ENCODE measurements at regions not wholly inside any gene's neighbourhood (a gene's known extent, or its start where the extent isn't known, plus 50 kb on each side); places are given as distances from the start of the nearest gene placed in this dataset.
"Not testable (repeated sequence)": the region's sequence is repeated elsewhere in the genome, so short reads cannot be mapped to it uniquely, and the experiment has no call there.

DNA sequence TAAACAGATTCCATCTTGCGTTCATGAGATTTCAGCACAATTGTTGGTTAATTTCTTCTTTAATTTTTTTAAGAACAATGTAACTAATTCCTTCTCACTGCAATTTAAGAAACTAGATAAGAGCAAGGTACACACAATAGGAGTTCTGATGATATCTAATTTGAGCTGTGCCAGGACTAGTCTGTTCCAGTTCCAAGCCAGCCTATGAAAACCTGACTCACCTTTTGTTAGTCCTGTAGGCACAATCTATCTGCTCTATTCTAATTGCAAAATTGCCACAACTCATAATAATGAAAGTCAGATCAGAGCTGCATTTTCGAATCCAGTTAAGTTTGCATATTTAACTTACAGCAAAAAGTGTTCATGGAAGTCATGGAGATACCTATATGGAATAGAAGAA, 494.1 kb upstream of the TUSC1 start:
- no peak for DNase-seq (ENCODE audit: low read depth in 1 of 2, low spot score in 1 of 2)

DNA sequence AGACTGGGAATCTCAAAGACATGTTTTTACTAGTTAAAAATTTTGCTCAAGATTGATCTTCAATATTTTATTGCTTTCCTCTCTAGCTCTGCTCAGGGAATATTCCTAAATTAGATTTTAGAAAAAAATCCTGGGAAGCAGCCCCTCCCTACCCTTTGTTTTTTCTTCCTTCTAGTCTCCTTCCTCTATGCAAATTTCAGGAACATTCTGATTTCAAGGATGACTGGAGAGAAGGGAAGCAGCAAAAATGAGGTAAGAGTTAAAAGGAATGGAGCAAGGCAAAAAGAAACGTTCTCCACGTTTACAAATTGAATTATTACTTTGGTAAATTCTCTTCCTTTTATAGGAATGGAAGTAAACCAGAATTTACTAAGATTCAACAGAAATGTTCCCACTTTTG, 493.4 kb upstream of the TUSC1 start:
- no peak for DNase-seq (ENCODE audit: low read depth in 1 of 2, low spot score in 1 of 2)

DNA sequence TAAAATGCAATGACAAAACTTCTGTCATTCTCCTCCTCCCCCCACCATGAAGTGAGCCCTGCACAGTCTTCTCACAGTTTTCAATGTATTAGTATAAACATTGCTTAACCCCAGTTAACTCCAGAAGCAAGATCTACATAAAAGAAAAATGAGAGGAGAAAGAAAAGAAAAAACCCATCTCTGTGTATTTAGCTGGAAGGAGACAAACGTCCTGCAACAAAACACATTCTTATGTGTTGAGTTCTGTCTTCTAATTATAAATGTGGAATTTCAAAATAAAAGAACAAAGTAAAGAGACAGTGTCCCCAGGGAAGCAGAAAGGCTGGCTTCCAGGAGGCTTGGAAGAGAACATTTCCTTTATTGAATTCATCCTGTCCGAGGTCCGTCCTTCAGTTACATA, 491.9 kb upstream of the TUSC1 start:
- DNase-seq (ENCODE audit: low read depth in 1 of 2, low spot score in 1 of 2): no peak

DNA sequence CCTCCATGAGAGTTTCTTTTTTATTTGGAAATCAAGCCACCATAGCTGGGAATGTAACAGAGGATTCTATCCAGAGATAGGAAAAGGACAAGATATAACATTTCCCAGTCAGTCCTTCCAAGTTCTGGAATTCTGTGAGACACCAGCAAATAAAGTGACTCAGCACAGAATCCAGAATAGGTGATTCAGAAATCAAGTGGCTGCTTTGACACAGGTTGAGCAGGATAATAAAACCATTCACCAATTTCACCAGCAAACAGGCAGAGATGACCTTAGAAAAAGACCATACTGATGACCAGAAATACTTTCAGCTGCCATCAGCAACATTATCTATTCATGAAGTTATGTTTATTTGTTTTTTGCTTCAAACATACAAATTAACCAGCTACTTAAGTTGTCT, 491.5 kb upstream of the TUSC1 start:
- DNase-seq (ENCODE audit: low read depth in 1 of 2, low spot score in 1 of 2): no peak

DNA sequence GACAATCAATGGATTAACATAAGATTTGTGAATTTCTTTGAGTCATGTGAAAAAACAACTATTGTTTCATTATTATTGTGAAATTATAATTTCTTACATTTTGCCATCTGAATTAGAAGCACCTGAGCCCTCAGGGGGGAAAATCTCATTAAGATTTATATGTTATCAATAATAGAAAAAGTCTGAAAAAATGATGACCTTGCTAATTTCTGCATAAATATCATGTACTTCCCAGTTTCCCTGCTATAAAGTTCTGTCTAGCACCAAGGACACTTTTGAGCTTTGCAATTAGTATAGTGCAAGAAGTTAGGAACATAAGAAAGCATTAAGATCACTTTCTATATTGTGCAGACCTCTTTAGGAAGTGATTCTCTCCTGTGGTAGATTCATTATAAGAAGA, 488.3 kb upstream of the TUSC1 start:
- no peak for DNase-seq (ENCODE audit: low read depth in 1 of 2, low spot score in 1 of 2)

DNA sequence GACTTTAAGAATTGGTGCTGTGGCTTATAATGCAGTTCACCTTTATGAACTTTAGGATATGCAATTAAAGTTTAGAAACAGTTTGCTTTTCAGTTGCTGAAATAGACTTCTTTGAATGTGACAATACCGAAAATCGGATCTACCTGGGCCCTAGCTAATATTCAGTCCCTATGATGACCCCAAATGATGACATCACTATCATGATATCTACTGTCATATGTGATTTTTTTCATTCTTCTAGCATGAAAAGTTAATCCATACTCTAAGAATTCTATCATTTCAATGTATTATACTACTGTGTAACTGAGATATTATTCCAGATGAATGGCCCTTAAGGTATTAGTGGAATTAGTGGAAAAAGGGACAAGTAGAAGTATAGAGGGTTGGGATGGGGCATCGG, 487.2 kb upstream of the TUSC1 start:
- no peak for DNase-seq (ENCODE audit: low read depth in 1 of 2, low spot score in 1 of 2)

DNA sequence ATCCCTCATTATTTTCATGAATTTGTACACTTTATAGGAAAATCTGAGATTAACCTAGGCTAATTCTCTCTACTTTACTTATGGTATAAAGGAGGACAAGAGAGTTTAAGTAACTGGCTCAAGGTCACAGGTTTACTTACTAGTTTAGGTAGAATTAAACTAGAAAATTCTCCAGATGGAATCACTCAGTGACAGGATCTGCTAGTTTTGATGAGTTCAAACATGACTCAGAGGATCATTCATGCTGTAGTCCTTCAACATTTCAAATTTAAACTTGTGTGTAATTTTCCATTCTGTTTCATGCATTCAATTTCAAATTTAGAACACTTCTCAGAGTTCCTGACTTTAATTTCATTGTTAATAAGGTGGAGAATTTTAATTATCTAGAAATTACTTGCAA, 485.7 kb upstream of the TUSC1 start:
- DNase-seq (ENCODE audit: low read depth in 1 of 2, low spot score in 1 of 2): no peak

DNA sequence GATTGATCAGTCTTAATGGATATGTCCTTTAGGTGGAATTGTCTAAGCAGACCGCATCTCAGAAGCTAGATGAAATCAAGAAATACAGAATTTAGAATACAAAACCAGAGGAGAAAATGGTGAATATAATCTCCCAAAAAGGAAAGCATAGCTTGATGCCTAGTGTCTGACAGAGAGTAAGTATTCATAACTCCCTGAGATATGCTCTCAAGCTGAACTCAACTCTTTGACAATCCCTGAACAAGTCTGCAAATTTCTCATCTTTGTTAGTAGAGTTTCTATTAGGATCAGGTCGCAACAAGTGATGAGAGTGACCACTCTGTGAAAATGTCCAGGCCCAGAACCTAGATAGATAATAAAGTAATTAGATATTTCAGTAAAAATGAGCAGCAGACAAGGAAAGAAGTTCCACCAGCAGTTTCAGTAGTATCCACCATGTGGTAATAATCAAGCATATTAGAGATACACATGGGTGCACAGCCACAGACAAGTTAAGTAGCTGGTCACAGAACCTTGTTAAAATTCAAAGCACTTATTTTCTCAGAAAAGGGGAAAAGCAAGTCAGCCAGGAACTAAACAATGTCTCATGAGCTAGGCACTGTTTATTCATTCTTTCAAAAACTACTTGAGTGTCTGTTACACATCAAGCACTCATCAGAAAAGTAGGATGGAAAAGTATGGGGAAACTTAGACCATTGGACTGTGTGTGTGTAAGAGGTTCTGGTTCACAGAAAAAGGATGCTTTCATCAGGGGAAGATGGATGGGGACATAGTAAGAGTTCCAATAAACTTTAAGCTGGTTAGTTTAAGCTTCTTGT, 481.5 kb upstream of the TUSC1 start:
- no peak for DNase-seq (ENCODE audit: low read depth in 1 of 2, low spot score in 1 of 2)

DNA sequence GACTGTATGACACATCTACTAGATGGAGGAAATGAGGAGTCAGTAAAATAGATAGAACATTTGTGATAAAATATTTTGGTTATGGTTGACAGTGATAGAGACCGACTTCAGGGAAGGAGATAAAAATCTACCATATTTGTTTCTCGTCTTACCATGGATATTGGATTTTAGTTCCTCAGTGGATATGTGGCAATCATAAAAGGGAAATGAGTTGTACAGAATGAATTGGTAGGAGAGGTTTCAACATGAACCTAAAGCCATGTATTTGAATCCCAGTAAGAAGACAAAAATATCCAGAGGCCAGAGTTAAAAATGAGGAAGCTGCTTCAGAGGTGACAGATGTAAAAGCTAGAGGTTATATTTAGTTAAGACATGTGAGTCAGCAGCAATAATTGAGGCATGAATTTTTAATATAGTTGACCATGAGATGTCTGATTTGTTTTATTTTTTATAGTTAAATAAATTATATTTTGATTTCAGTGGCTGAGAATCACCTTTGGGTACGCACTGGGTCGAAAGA, 480.4 kb upstream of the TUSC1 start:
- no peak for DNase-seq (ENCODE audit: low read depth in 1 of 2, low spot score in 1 of 2)

DNA sequence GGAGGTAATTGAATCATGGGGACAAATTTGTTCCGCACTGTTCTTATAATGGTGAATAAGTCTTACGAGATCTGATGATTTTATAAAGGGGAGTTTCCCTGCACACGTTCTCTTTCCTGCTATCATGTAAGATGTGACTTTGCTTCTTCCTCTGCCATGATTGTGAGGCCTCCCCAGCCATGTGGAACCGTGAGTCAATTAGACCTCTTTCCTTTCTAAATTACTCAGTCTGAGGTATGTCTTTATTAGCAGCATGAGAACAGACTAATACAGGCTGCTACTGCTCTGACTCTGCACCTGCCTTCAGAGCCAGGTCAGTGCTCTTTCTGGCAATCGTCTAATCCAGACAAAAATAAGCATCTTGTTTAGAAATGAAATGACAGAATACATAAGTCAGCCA, 479.2 kb upstream of the TUSC1 start:
- DNase-seq (ENCODE audit: low read depth in 1 of 2, low spot score in 1 of 2): no peak

DNA sequence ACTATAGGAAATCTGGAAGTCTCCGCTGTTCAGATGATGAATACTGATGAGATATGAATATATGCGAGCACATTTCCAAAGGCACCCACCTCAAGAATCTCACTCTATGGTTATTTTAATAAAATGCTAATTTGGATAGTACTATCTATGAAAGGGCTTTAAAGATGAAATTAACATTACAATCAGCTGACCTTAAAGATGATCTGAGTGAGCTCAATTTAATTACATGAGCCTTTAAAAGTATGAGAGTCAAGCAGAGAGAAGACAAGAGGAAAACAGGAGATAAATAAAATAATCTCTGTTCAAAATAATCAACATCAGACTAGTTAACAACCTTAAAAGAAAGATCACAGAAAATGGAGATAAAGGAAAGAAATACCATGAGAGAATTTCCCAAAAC, 474.1 kb upstream of the TUSC1 start:
- no peak for DNase-seq (ENCODE audit: low read depth in 1 of 2, low spot score in 1 of 2)

DNA sequence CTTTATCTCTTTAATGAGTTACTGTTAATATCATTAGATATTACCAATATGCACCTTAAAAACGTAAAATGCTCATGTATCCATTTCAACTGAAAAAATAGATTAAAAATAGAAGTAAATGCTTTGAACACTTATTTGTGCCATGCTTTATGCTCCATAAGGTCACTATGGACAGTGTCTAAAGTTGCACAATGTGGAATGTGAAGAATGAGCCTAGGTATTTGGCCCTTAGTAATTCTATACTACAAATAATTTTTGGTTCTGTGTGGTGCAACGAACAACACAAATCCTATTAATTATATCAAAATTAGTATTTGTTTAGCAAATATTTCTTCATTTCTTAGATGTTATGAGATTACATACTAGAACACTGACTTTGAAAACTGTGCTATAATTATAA, 469.9 kb upstream of the TUSC1 start:
- DNase-seq (ENCODE audit: low read depth in 1 of 2, low spot score in 1 of 2): no peak

DNA sequence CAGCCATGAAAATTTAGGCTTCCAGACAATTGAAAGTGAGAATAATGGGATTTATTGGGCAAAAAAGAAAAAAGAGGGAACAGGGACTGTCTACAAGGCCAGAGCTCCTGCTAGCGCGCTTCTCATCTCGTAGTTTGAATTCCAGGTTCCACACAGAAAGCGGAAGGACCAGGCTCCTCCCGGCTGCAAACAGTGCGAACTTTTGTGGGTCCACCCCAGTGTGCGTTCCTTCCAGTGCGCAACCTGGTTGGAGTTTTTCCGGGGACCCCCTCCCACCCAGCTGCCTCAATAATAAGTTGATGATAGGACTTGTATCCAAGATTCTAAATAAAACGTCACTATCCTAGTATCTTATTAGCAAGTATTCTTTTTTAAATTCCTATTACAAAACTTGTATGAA, 467.7 kb upstream of the TUSC1 start:
- no peak for DNase-seq (ENCODE audit: low read depth in 1 of 2, low spot score in 1 of 2)

DNA sequence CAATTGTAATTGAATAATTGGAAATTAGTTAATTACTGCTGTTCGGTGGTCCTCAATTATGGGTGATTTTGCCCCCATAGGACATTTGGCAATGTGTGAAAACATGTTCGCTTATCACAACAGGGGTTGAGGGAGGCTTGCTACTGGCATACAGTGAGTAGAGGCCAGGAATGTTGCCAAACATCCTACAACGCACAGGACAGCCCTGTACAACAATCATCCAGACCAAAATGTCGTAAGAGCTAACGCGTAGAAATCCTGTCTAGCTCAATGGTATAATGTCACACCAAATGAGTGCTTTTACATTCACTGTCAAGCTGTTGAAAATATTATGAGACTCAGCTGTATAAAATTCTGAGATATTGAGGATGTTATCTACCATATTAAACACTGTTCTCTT, 464.4 kb upstream of the TUSC1 start:
- DNase-seq (ENCODE audit: low read depth in 1 of 2, low spot score in 1 of 2): no peak

DNA sequence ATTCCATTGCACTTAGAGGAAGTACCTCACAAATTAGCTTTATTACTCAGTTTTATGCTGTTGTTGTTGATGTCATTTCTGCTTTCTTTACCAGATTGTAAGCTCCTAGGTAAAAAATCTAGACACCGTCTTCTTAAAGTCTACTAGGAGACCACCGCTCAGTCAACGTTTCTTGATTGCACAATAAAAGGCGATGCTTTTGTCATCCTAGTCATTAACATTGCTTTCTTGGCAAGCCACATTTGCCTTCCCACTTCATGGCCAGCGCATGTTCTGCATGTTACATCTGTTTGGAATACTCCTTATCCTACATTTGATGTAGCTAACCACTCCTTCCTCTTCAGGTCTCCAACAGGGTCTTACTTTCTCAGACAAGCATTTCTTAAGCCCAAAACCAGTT, 464.0 kb upstream of the TUSC1 start:
- no peak for DNase-seq (ENCODE audit: low read depth in 1 of 2, low spot score in 1 of 2)

DNA sequence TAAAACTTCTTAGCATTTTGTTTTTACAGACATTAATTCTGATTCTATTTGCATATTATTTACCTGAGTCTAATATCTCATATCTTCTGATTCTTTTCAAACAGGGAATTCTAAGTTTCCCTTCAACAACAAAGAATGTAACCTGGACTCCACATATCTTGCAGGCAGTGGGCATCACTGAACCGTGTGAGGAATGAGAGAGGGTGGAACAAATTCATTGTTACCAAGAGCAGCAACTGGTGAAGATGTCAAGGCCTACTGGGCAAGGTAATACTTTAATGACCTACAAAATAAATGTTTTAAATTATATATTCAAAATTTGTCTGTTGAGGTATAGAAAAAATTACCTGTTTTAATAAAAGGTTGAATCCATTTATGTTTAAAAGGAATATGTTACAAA, 455.3 kb upstream of the TUSC1 start:
- DNase-seq (ENCODE audit: low read depth in 1 of 2, low spot score in 1 of 2): no peak

DNA sequence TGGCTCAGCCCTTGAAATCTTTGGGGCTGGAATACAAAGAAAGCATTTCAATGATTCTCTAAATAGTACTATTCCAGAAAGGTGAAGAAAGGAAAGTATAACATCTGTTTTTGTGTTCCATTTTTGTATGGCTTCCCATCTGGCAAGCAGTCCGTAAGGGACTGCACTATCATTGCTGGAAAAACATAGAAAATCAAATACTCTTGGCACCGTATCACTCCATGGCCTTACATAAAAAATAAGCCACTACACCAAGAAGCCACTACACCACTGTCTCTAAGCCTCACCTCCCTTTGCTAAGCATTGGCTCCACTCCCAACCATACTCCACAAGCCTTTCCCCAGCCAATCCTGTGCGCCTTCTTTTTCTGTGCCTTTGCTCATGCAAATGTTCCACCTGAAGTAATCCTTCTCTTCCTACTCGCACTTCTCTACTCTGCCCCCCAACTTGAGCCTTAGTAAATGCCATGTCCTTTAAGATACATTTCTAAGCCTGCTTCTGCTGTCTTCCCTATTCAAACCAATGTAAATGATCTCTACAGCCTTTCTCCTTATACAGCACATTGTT, 454.6 kb upstream of the TUSC1 start:
- no peak for DNase-seq (ENCODE audit: low read depth in 1 of 2, low spot score in 1 of 2)

DNA sequence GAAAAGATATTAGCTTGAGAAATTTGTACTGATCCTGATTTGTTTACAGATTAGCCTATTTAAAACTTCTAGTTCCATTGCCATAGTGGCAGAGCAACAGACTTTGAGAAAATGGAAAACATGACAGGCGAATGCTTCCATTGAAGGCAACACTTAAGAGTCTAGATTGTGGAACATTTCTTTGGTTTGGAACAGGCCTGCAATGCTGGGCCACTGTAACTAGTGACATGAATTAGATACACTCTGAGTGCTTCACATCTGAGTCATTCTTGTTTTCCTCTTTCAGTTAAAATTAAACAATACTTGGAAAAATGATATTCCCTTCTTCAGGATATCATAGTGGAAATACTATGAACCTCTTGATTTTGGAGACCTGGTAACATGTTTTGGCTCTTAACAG, 453.6 kb upstream of the TUSC1 start:
- no peak for DNase-seq (ENCODE audit: low read depth in 1 of 2, low spot score in 1 of 2)

DNA sequence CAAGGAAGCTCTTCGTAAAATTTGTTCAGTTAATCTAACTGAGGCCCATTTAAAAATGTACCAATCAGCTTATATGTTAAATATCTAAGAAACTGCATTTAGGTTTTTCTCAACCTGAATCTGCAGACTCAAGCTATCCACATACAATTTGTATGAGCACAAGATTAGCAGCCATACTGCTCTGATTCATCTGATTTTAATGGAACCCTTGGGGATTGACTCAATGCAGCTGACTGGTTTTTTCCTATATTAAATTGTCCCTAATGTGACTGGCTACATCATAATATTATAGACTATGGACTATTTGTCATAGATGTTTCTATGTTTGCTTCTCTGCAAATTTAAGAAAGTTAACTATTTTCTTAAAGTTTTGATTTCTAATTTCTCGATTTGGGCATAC, 451.0 kb upstream of the TUSC1 start:
- DNase-seq (ENCODE audit: low read depth in 1 of 2, low spot score in 1 of 2): no peak

DNA sequence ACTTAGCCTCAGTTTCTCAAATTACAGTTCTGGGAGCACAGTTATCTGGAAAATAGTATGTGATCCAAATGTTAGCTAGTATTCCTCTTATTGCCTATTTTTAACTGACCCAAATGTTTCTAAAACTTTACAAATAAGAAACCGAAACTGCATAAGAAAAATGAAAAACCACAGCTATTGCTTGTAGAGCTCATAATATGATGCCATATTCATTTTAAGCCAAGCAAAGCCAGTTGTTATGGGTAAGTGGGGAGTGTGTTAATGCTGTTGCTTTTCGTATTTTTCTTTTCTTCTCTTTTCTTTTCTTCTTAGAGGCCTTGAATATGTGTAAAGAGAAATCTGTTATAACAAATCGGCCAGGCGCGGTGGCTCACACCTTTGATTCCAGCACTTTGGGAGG, 447.4 kb upstream of the TUSC1 start:
- DNase-seq (ENCODE audit: low read depth in 1 of 2, low spot score in 1 of 2): no peak

DNA sequence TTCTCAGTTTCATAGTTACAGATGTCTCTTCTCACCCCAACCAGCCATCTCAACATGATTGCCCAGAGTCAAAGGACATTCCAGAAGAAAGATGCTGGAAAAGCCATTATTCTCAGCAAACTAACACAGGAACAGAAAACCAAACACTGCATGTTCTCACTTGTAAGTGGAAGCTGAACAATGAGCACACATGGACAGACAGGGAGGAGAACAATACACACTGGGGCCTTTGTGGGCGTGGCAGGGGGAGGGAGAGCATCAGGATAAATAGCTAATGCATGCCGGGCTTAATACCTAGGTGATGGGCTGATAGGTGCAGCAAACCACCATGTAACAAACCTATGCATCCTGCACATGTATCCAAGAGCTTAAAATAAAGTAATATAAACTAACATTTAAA, 437.8 kb upstream of the TUSC1 start:
- DNase-seq (ENCODE audit: low read depth in 1 of 2, low spot score in 1 of 2): not testable (repeated sequence)

DNA sequence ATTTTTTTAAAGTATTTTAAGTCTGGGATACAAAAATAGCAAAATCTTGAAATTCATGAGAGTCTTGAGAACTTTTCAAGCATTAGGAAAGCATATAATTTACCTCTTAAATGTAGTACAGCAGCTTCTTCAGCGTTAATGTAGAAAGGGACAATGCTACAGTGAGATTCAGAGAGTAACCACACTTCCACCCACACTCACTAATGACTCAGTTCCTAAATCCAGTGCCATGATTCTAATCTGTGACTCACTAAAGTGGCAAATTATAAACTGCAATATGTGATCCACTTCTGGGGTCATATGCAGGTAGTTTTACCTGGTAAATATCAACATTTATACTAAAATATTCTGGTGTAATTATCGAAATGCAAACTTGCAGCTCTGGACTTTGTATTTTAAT, 434.5 kb upstream of the TUSC1 start:
- DNase-seq (ENCODE audit: low read depth in 1 of 2, low spot score in 1 of 2): no peak

DNA sequence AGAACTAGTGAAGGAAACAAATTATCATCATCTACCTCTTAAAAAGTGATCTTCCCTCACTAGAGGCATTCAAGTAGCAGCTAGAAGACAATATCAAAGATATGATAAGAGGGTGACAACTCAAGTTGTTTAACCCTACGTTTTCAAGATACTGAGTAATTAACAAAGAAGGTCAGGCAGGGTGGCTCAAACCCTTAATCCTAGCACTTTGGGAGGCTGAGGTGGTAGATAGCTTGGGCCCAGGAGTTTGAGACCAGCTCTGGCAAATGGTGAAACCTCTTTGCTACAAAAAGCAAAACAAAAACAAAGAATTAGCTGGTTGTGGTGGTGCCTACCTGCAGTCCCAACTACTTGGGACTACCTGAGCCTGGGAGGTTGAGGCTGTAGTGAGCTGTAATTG, 408.2 kb upstream of the TUSC1 start:
- DNase-seq (ENCODE audit: low read depth in 1 of 2, low spot score in 1 of 2): no peak
